H1 (cell line): ENCODE measurements at regions not wholly inside any gene's neighbourhood (a gene's known extent, or its start where the extent isn't known, plus 50 kb on each side); places are given as distances from the start of the nearest gene placed in this dataset.

Source experiments
- EZH2 ChIP-seq: fragments of 200-600 bp; sonication (generic); IDR thresholded peaks from 2 replicates; pipeline ENCODE4 v1.7.1; 2012; ENCODE audit warnings: low read depth, mild to moderate bottlenecking, moderate library complexity, low read length, inconsistent platforms; ENCODE audit not compliant: severe bottlenecking
- FOSL1 ChIP-seq: IDR thresholded peaks from 2 replicates; pipeline ENCODE4 v1.6.1; 2011; ENCODE audit warnings: mild to moderate bottlenecking, low read depth, low read length, moderate library complexity; ENCODE audit not compliant: insufficient read depth
- HDAC2 ChIP-seq, 2 experiments: fragments of 300-600 bp in 1 of 2; sonication (generic) in 1 of 2; IDR thresholded peaks; 2 replicates each; pipeline ENCODE4 v1.6.1; 2011 to 2012; ENCODE audit warnings: low read depth in 2 of 2, low read length in 2 of 2, mild to moderate bottlenecking in 2 of 2, moderate library complexity in 2 of 2, borderline replicate concordance in 1 of 2, inconsistent platforms in 1 of 2
- TAF7 ChIP-seq: optimal IDR thresholded peaks from 2 replicates; pipeline ENCODE3; 2011; ENCODE audit warnings: low read depth, mild to moderate bottlenecking, inconsistent platforms, low read length, moderate library complexity, borderline replicate concordance
- TF ChIP-seq, protein P1 (sequence below), 3 experiments: IDR thresholded peaks; 1 replicate in 2 of 3; 2 replicates in 1 of 3; pipeline versions ENCODE4 v1.5.1 to v1.6.1; 2011; ENCODE audit warnings: low read length in 3 of 3, mild to moderate bottlenecking in 3 of 3, inconsistent platforms in 2 of 3, low read depth in 1 of 3, moderate library complexity in 1 of 3; ENCODE audit not compliant: insufficient read depth in 1 of 3; ENCODE audit errors: control extremely low read depth in 1 of 3

DNA sequence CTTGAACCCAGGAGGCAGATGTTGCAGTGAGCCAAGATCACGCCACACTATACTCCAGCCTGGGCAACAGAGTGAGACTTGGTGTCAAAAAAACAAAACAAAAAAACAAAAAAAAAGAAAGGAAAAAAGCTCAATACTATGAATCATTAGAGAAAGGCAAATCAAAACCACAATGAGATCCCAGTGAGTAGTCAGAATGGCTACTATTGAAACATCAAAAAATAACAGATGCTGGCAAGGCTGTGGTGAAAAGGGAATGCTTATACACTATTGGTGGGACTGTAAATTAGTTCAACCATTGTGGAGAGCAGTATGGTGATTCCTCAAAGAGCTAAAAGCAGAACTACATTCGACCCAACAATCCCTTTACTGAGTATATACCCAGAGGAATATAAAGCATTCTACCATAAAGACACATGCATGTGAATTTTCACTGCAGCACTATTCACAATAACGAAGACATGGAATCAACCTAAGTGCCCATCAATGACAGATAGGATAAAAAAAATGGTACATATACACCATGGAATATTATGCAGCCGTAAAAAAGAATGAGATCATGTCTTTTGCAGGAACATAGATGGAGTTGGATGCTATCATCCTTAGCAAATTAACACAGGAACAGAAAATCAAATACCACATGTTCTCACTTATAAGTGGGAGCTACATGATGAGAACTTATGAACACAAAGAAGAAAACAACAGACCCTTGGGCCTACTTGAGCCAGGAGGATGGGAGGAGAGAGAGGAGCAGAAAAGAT lies 81.9 kb upstream of the ARRDC3 start:
- TF ChIP-seq EZH2 (no peak), TAF7 (no peak), HDAC2 (IDR thresholded peaks at IDR 0.05; ENCODE audit: borderline replicate concordance in 1 of 2, low read depth in 2 of 2, low read length in 2 of 2) (no peak), FOSL1 (no peak)
- TF ChIP-seq, protein P1, sequence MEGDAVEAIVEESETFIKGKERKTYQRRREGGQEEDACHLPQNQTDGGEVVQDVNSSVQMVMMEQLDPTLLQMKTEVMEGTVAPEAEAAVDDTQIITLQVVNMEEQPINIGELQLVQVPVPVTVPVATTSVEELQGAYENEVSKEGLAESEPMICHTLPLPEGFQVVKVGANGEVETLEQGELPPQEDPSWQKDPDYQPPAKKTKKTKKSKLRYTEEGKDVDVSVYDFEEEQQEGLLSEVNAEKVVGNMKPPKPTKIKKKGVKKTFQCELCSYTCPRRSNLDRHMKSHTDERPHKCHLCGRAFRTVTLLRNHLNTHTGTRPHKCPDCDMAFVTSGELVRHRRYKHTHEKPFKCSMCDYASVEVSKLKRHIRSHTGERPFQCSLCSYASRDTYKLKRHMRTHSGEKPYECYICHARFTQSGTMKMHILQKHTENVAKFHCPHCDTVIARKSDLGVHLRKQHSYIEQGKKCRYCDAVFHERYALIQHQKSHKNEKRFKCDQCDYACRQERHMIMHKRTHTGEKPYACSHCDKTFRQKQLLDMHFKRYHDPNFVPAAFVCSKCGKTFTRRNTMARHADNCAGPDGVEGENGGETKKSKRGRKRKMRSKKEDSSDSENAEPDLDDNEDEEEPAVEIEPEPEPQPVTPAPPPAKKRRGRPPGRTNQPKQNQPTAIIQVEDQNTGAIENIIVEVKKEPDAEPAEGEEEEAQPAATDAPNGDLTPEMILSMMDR (IDR thresholded peaks at IDR 0.05; ENCODE audit: control extremely low read depth in 1 of 3, insufficient read depth in 1 of 3, low read depth in 1 of 3, low read length in 3 of 3): no peak
